SW 1271 (cell line): ENCODE measurements at regions not wholly inside any gene's neighbourhood (a gene's known extent, or its start where the extent isn't known, plus 50 kb on each side); places are given as distances from the start of the nearest gene placed in this dataset.
A peak's percentile ranks its signal among the peaks of the same experiment; 100 is the strongest.
"Not testable (repeated sequence)": the region's sequence is repeated elsewhere in the genome, so short reads cannot be mapped to it uniquely, and the experiment has no call there.

Experiments
- DNase-seq, 2 experiments: peaks; one replicate each; lab custom pipeline; 2025; lab: John Stamatoyannopoulos, UW

- DNase-seq = no peak
Measured at GRCh38 chr11:96782632-96783031, 392.8 kb downstream of the JRKL start.

GRCh38 chr11:96783311-96783710, 393.5 kb downstream of the JRKL start:
- no peak for DNase-seq

GRCh38 chr11:96785073-96785472, 395.3 kb downstream of the JRKL start:
- DNase-seq = no peak

- DNase-seq = no peak
Measured at GRCh38 chr11:96794152-96794551, 404.3 kb downstream of the JRKL start.

GRCh38 chr11:96798445-96798844, 408.6 kb downstream of the JRKL start:
- DNase-seq = no peak

- no peak for DNase-seq
Measured at GRCh38 chr11:96815236-96815635, 425.4 kb downstream of the JRKL start.

GRCh38 chr11:96817482-96818399, 427.9 kb downstream of the JRKL start:
- DNase-seq = peak in 1 of 2 experiments; percentile 46

- DNase-seq = peak in 1 of 2 experiments; percentile 35
Measured at GRCh38 chr11:96827164-96827563, 437.4 kb downstream of the JRKL start.

- no peak for DNase-seq
Measured at GRCh38 chr11:96841792-96842191, 452.0 kb downstream of the JRKL start.

GRCh38 chr11:96842731-96843130, 452.9 kb downstream of the JRKL start:
- no peak for DNase-seq

- DNase-seq = no peak
Measured at GRCh38 chr11:96854425-96854824, 464.6 kb downstream of the JRKL start.

- not testable (repeated sequence) for DNase-seq
Measured at GRCh38 chr11:96861722-96862121, 471.9 kb downstream of the JRKL start.

GRCh38 chr11:96863520-96863919, 473.7 kb downstream of the JRKL start:
- DNase-seq = no peak

- no peak for DNase-seq
Measured at GRCh38 chr11:96865020-96865419, 475.2 kb downstream of the JRKL start.

- no peak for DNase-seq
Measured at GRCh38 chr11:96869207-96869606, 479.4 kb downstream of the JRKL start.

GRCh38 chr11:96875712-96876111, 485.9 kb downstream of the JRKL start:
- no peak for DNase-seq

GRCh38 chr11:96878299-96879051, 488.7 kb downstream of the JRKL start:
- DNase-seq = no peak

- DNase-seq = not testable (repeated sequence)
Measured at GRCh38 chr11:96882622-96883021, 492.8 kb downstream of the JRKL start.

GRCh38 chr11:96885405-96885804, 495.6 kb downstream of the JRKL start:
- DNase-seq = no peak

GRCh38 chr11:96885912-96886311, 496.1 kb downstream of the JRKL start:
- DNase-seq = no peak

GRCh38 chr11:96893988-96894387, 504.2 kb downstream of the JRKL start:
- DNase-seq = no peak

GRCh38 chr11:96894587-96894986, 504.8 kb downstream of the JRKL start:
- DNase-seq = no peak

- no peak for DNase-seq
Measured at GRCh38 chr11:96899971-96900370, 510.2 kb downstream of the JRKL start.
